GM23338 (cell line): ENCODE measurements at regions not wholly inside any gene's neighbourhood (a gene's known extent, or its start where the extent isn't known, plus 50 kb on each side); places are given as distances from the start of the nearest gene placed in this dataset.

Experiments used
- CREB1 ChIP-seq: fragments of 250-450 bp; sonication (Bioruptor Pico); IDR thresholded peaks from 2 replicates; pipeline ENCODE4 v1.5.0; 2020; ENCODE audit warnings: low read depth, mild to moderate bottlenecking, moderate library complexity
- CTCF ChIP-seq, 2 experiments: fragments of 200-600 bp in 1 of 2; sonication (generic) in 1 of 2; conservative IDR thresholded peaks; 2 replicates each; pipeline versions ENCODE4 v1.5.1 to v1.6.1; 2016 to 2017; ENCODE audit warnings: antibody characterized with exemption in 2 of 2, low read depth in 2 of 2, mild to moderate bottlenecking in 2 of 2, moderate library complexity in 1 of 2
- EZH2 ChIP-seq: fragments of 200-600 bp; sonication (generic); IDR thresholded peaks from one replicate; pipeline ENCODE4 v1.8.0; 2017; ENCODE audit warnings: antibody characterized with exemption, mild to moderate bottlenecking, low read depth; ENCODE audit not compliant: unreplicated experiment
- JUNB ChIP-seq: IDR thresholded peaks from one replicate; pipeline ENCODE4 v1.6.1; 2016; ENCODE audit warnings: antibody characterized with exemption; ENCODE audit not compliant: unreplicated experiment
- NANOG ChIP-seq: IDR thresholded peaks from 2 replicates; pipeline ENCODE4 v1.6.1; 2016; ENCODE audit warnings: antibody characterized with exemption, borderline replicate concordance
- POLR2AphosphoS5 ChIP-seq: IDR thresholded peaks from 2 replicates; pipeline ENCODE4 v1.6.1; 2016; ENCODE audit warnings: antibody characterized with exemption, low read depth
- ZNF114 ChIP-seq: fragments of 250-450 bp; sonication (Bioruptor Pico); IDR thresholded peaks from 2 replicates; pipeline ENCODE4 v1.5.0; 2020; ENCODE audit warnings: mild to moderate bottlenecking, moderate library complexity
- TF ChIP-seq, protein P1 (sequence below): fragments of 250-450 bp; sonication (Bioruptor Pico); IDR thresholded peaks from 2 replicates; pipeline ENCODE4 v1.5.0; 2020; ENCODE audit warnings: mild to moderate bottlenecking, moderate library complexity
- TF ChIP-seq, protein P2 (sequence below): IDR thresholded peaks from 2 replicates; pipeline ENCODE4 v1.6.1; 2016; ENCODE audit warnings: antibody characterized with exemption

- TF ChIP-seq, protein P1, sequence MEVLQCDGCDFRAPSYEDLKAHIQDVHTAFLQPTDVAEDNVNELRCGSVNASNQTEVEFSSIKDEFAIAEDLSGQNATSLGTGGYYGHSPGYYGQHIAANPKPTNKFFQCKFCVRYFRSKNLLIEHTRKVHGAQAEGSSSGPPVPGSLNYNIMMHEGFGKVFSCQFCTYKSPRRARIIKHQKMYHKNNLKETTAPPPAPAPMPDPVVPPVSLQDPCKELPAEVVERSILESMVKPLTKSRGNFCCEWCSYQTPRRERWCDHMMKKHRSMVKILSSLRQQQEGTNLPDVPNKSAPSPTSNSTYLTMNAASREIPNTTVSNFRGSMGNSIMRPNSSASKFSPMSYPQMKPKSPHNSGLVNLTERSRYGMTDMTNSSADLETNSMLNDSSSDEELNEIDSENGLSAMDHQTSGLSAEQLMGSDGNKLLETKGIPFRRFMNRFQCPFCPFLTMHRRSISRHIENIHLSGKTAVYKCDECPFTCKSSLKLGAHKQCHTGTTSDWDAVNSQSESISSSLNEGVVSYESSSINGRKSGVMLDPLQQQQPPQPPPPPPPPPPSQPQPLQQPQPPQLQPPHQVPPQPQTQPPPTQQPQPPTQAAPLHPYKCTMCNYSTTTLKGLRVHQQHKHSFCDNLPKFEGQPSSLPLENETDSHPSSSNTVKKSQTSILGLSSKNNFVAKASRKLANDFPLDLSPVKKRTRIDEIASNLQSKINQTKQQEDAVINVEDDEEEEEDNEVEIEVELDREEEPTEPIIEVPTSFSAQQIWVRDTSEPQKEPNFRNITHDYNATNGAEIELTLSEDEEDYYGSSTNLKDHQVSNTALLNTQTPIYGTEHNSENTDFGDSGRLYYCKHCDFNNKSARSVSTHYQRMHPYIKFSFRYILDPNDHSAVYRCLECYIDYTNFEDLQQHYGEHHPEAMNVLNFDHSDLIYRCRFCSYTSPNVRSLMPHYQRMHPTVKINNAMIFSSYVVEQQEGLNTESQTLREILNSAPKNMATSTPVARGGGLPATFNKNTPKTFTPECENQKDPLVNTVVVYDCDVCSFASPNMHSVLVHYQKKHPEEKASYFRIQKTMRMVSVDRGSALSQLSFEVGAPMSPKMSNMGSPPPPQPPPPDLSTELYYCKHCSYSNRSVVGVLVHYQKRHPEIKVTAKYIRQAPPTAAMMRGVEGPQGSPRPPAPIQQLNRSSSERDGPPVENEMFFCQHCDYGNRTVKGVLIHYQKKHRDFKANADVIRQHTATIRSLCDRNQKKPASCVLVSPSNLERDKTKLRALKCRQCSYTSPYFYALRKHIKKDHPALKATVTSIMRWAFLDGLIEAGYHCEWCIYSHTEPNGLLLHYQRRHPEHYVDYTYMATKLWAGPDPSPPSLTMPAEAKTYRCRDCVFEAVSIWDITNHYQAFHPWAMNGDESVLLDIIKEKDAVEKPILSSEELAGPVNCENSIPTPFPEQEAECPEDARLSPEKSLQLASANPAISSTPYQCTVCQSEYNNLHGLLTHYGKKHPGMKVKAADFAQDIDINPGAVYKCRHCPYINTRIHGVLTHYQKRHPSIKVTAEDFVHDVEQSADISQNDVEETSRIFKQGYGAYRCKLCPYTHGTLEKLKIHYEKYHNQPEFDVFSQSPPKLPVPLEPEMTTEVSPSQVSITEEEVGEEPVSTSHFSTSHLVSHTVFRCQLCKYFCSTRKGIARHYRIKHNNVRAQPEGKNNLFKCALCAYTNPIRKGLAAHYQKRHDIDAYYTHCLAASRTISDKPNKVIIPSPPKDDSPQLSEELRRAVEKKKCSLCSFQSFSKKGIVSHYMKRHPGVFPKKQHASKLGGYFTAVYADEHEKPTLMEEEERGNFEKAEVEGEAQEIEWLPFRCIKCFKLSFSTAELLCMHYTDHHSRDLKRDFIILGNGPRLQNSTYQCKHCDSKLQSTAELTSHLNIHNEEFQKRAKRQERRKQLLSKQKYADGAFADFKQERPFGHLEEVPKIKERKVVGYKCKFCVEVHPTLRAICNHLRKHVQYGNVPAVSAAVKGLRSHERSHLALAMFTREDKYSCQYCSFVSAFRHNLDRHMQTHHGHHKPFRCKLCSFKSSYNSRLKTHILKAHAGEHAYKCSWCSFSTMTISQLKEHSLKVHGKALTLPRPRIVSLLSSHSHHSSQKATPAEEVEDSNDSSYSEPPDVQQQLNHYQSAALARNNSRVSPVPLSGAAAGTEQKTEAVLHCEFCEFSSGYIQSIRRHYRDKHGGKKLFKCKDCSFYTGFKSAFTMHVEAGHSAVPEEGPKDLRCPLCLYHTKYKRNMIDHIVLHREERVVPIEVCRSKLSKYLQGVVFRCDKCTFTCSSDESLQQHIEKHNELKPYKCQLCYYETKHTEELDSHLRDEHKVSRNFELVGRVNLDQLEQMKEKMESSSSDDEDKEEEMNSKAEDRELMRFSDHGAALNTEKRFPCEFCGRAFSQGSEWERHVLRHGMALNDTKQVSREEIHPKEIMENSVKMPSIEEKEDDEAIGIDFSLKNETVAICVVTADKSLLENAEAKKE (CRISPR knock-in tag), result no peak
- TF ChIP-seq ZNF114 (CRISPR knock-in tag) (no peak), CTCF (conservative IDR thresholded peaks at IDR 0.05; ENCODE audit: low read depth in 2 of 2) (no peak), JUNB (no peak), CREB1 (CRISPR knock-in tag) (no peak), POLR2AphosphoS5 (no peak), EZH2 (no peak), NANOG (no peak)
- TF ChIP-seq, protein P2, sequence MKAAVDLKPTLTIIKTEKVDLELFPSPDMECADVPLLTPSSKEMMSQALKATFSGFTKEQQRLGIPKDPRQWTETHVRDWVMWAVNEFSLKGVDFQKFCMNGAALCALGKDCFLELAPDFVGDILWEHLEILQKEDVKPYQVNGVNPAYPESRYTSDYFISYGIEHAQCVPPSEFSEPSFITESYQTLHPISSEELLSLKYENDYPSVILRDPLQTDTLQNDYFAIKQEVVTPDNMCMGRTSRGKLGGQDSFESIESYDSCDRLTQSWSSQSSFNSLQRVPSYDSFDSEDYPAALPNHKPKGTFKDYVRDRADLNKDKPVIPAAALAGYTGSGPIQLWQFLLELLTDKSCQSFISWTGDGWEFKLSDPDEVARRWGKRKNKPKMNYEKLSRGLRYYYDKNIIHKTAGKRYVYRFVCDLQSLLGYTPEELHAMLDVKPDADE, result no peak
Measured at GRCh38 chr20:24739746-24740145, 209.3 kb upstream of the CST7 start (continued).
